H1 (cell line): ENCODE measurements at regions not wholly inside any gene's neighbourhood (a gene's known extent, or its start where the extent isn't known, plus 50 kb on each side); places are given as distances from the start of the nearest gene placed in this dataset.

Experiments used
- JUN ChIP-seq: IDR thresholded peaks from 2 replicates; pipeline ENCODE4 v1.6.1; 2011; ENCODE audit warnings: low read depth, mild to moderate bottlenecking, improper control_type of control experiment, low read length
- NRF1 ChIP-seq: IDR thresholded peaks from 2 replicates; pipeline ENCODE4 v1.6.1; 2011; ENCODE audit warnings: mild to moderate bottlenecking, low read depth, low read length, improper control_type of control experiment
- POLR2A ChIP-seq, 2 experiments: IDR thresholded peaks; 1 replicate in 1 of 2; 2 replicates in 1 of 2; pipeline ENCODE4 v1.6.1; 2011; ENCODE audit warnings: low read depth in 2 of 2, low read length in 2 of 2, mild to moderate bottlenecking in 2 of 2; ENCODE audit errors: control extremely low read depth in 1 of 2
- RAD21 ChIP-seq, 2 experiments: IDR thresholded peaks in 1 of 2; conservative IDR thresholded peaks in 1 of 2; 2 replicates each; pipeline ENCODE4 v1.6.1; 2011; ENCODE audit warnings: low read depth in 2 of 2, low read length in 2 of 2, improper control_type of control experiment in 1 of 2, inconsistent platforms in 1 of 2, mild to moderate bottlenecking in 1 of 2, moderate library complexity in 1 of 2
- YY1 ChIP-seq: IDR thresholded peaks from 2 replicates; pipeline ENCODE4 v1.6.1; 2011; ENCODE audit warnings: low read depth, mild to moderate bottlenecking, low read length
- TF ChIP-seq, protein P1 (sequence below), 3 experiments: IDR thresholded peaks; 1 replicate in 2 of 3; 2 replicates in 1 of 3; pipeline versions ENCODE4 v1.5.1 to v1.6.1; 2011; ENCODE audit warnings: low read length in 3 of 3, mild to moderate bottlenecking in 3 of 3, inconsistent platforms in 2 of 3, low read depth in 1 of 3, moderate library complexity in 1 of 3; ENCODE audit not compliant: insufficient read depth in 1 of 3; ENCODE audit errors: control extremely low read depth in 1 of 3
- TF ChIP-seq, protein P2 (sequence below): IDR thresholded peaks from 2 replicates; pipeline ENCODE4 v1.6.1; 2011; ENCODE audit warnings: low read depth, mild to moderate bottlenecking, low read length; ENCODE audit not compliant: insufficient read depth

DNA sequence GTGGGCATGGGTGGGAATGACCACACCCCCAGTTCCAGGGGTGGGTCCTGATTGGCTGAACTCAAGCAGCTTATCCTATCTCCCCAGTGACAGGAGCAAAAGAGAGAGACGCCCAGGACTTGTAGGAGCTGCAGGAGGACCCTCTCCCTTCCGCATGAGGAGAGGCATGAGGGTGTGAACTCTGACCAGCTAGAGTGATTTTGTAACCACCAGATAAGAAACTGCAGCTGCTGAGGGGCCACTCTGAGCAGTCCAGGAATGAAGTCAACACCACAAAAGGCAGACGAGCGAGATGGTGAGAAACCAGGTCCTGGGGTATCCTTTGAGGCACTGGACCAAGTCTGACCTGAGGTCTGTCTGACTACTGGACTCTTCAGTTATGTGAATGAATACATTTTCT, 521.9 kb downstream of the BNC2 start:
- TF ChIP-seq NRF1 (no peak), YY1 (no peak), RAD21 (IDR thresholded peaks at IDR 0.05 in 1 of 2, conservative IDR thresholded peaks at IDR 0.05 in 1 of 2; ENCODE audit: low read depth in 2 of 2, low read length in 2 of 2) (no peak), JUN (no peak), POLR2A (IDR thresholded peaks at IDR 0.05; ENCODE audit: control extremely low read depth in 1 of 2, low read depth in 2 of 2, low read length in 2 of 2) (no peak)
- TF ChIP-seq, protein P1, sequence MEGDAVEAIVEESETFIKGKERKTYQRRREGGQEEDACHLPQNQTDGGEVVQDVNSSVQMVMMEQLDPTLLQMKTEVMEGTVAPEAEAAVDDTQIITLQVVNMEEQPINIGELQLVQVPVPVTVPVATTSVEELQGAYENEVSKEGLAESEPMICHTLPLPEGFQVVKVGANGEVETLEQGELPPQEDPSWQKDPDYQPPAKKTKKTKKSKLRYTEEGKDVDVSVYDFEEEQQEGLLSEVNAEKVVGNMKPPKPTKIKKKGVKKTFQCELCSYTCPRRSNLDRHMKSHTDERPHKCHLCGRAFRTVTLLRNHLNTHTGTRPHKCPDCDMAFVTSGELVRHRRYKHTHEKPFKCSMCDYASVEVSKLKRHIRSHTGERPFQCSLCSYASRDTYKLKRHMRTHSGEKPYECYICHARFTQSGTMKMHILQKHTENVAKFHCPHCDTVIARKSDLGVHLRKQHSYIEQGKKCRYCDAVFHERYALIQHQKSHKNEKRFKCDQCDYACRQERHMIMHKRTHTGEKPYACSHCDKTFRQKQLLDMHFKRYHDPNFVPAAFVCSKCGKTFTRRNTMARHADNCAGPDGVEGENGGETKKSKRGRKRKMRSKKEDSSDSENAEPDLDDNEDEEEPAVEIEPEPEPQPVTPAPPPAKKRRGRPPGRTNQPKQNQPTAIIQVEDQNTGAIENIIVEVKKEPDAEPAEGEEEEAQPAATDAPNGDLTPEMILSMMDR (IDR thresholded peaks at IDR 0.05; ENCODE audit: control extremely low read depth in 1 of 3, insufficient read depth in 1 of 3, low read depth in 1 of 3, low read length in 3 of 3): no peak
- TF ChIP-seq, protein P2, sequence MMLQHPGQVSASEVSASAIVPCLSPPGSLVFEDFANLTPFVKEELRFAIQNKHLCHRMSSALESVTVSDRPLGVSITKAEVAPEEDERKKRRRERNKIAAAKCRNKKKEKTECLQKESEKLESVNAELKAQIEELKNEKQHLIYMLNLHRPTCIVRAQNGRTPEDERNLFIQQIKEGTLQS: no peak
